SH-SY5Y (cell line): ENCODE measurements at regions not wholly inside any gene's neighbourhood (a gene's known extent, or its start where the extent isn't known, plus 50 kb on each side); places are given as distances from the start of the nearest gene placed in this dataset.

Experiments
- GATA2 ChIP-seq: IDR thresholded peaks from 2 replicates; pipeline ENCODE4 v1.6.1; 2011; ENCODE audit warnings: mild to moderate bottlenecking, low read depth, low read length
- GATA3 ChIP-seq: IDR thresholded peaks from 2 replicates; pipeline ENCODE4 v1.6.1; 2011; ENCODE audit warnings: low read depth, mild to moderate bottlenecking, low read length, moderate library complexity

DNA sequence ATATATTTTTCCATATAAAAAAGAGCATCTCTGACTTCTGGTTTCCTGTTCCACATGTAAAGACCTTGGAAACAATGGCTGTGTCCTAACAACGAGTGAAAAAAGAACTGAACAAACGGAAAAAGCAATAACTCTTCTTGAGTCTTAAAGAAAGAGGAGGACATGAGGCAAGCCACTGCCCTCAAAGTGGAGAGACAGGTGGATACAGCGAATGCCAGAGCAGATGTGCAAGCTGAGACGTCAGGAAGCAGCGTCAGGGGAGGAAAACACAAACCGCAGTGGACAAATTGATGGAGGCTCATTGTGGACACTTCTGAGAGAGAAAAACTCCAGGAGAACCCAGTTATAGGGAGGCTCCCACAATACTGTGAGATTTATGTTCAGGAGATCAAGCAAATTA is 208.0 kb upstream of the MME start:
- TF ChIP-seq GATA2 (no peak), GATA3 (no peak)
